T-helper 2 cell treated with Interferon-gamma antibody and Interleukin-4, amounts not matched to agents 100 ng/mL and 5 ng/mL, for 36 hours (primary cell): ENCODE measurements at regions not wholly inside any gene's neighbourhood (a gene's known extent, or its start where the extent isn't known, plus 50 kb on each side); places are given as distances from the start of the nearest gene placed in this dataset.
"Not testable (repeated sequence)": the region's sequence is repeated elsewhere in the genome, so short reads cannot be mapped to it uniquely, and the experiment has no call there.

Experiments used
- intact Hi-C: fragments of 100-400 bp; cut with micrococcal nuclease; formaldehyde crosslinking; loops from one replicate; pipeline ENCODE4 v1.15.1; 2023

GRCh38 chr2:181789827-181790448 lies 101.6 kb upstream of the ITPRID2 start:
- intact Hi-C loops: loop anchor here (2.0 kb wide), 1 partner anchor 47 kb away; no protein-coding TSS in a partner anchor

GRCh38 chr2:181790716-181791649 lies 100.5 kb upstream of the ITPRID2 start:
- intact Hi-C loops: loop anchor here (1.0 to 2.0 kb wide), 3 partner anchors 12 to 100 kb away; partner anchors contain the start of gene ITPRID2

DNA sequence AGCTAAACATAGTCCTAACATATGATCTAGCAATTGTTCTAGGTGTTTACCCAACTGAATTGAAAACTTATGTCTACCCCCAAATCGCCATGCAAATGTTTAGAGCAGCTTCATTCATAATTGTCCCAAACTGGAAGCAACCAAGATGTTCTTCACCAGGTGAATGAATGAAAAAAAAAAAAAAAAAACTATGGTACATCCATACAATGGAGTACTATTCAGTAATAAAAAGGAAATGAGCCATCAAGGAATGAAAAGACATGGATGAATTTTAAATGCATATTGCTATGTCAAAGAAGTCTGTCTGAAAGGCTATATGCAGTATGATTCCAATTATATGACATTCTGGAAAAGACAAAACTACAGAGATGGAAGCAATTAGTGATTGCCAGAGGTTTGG lies 98.6 kb upstream of the ITPRID2 start:
- intact Hi-C loops: no loop called here

DNA sequence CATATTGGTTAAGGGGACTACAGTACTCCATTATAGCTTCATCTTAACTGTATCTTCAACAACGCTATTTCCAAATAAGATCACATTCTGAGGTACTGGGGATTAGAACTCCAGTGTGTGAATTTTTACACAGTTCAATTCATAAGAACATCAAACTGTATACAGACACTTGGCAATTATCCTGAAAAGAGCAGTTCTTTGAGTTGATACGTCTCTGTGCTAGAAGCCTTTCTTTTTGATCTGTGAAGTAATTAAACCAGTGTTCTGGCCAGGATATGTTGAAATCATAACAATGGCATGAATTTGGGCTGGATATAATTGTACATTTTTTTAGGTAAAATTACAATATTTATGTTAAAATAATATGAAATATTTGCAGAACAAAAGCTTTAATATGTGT lies 93.5 kb upstream of the ITPRID2 start:
- intact Hi-C loops: no loop called here

DNA sequence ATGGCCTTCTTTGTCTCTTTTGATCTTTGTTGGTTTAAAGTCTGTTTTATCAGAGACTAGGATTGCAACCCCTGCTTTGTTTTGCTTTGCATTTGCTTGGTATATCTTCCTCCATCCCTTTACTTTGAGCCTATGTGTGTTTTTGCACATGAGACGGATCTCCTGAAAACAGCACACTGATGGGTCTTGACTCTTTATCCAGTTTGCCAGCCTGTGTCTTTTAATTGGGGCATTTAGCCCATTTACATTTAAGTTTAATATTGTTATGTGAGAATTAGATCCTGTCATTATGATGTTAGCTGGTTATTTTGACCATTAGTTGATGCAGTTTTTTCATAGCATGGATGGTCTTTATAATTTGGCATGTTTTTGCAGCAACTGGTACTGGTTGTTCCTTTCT lies 89.2 kb upstream of the ITPRID2 start:
- intact Hi-C loops: not testable (repeated sequence)

GRCh38 chr2:181803903-181804799 lies 87.4 kb upstream of the ITPRID2 start:
- intact Hi-C loops: not testable (repeated sequence)

DNA sequence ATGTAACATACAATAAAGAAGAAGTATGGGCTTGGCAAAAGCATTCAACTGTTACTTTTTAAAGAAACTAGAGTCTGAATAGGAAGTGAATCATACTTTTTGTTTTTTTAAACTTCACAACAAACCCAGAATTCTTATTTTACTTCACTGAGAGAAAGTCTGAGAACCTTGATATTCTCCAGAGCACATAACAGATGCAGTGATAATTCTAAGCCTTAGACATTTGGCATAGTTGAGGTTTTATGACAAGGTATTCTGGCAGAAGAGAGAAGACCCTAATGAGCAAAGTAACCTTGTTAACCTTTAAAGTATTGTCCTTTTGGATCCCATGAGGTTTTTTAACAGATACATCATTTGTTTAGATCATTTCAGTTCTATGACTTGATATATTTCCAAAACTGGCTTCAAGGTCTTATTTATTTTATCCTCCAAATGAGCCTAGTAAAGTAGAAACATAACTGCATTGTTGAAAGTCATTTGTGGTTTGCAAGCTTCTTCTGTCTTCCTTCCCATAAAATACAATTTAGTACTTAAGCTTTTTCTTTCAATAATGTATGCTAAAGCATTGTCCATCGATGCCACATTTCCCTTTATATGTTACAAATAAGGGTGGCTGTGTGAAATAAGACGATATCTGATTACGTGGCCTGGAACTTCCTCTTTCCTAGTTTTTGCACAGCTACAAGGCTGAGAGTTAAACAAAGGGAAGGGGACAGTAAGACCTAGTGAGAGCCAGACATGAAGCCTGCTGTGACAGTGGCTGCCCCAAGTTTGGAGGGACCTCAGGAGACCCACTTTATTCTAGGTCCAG lies 86.1 kb upstream of the ITPRID2 start:
- intact Hi-C loops: no loop called here

- intact Hi-C loops: no loop called here
Measured at GRCh38 chr2:181806039-181806392, 85.5 kb upstream of the ITPRID2 start.

DNA sequence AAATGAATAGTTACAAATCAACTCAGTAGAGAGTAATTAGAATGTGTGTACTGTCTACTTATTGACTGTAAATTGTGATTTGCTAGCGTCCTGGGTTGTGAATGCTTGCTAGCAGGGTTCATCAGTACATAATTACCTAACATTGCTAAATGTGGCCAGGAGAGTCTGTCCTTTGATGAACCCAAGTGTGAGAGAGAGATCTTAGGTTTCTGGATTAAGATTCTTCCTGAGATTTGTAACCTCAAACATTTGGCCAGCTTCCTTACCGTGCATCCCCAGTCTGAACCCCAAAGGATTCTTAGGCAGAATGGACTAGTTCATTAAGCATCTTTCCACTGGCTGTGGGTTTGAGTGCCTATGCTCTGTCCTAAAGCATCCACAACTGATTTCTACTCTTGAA lies 84.0 kb upstream of the ITPRID2 start:
- intact Hi-C loops: no loop called here

DNA sequence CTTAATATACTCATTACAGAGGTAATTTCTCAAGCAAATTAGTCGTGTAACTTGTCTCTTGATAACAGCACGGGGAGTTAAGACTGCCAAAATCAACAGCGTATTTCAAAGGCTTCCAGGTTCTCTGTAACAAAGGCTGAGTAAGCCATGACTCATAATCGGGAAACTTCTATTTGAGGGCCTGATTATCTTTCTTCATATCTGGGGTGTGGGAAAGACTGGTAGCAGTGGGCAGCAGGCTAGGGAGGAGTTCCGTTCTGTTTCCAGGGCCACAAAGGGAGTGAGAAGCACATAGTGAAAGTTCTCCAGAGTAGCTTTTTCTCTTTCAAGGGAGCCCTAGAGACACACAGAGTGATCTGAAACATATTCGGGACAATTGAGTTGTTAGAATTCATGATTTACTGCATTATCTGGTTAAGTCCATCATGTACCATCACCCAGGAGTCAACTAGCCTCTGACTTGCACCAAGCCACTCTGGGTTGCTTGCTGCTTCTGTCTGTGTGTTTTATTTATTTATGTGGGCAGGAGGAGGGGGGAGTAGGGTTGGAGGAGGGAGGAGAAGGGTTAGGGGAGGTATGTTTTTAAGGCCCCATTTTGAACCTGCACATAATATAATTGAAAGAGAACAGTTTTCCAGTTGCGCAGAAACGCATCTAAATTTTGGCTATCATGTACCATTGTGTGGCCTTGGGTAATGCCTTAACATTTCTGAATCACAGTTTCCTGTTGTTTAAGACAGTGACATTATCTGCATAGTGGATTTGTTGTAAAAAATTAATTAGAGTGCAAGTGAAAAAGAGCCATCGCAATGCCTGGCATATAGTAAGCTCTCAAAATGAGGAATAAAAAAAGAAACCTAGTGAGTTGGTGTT lies 80.5 kb upstream of the ITPRID2 start:
- intact Hi-C loops: no loop called here

DNA sequence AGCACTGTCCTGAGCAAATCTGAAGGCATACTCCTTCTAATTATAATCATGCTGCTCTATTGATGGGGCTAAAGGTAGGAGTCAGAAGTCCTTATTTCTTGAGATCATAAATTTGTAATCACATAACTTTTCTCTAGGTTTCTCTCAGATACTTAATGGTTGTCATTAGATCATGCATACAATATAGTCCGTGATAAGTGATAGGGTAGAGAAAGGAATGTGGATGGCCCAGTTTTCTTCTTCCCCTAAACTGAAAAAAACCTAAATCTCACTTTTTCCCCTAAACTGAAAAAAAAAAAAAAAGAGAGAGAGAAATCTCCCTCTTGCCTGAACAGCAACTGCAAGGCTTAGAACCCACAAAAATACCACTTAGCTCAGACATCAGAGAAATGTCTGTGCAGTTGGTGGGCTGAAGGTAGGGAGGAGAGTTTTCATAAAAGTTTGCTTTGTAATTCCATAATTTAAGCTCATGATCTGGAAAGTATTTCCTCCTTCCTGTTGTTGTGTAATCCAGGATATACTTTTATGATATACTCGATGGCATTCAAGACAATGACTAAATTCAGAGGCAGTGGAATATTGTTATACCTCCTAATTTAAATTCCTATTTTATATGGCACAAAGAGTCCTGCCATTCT lies 79.3 kb upstream of the ITPRID2 start:
- intact Hi-C loops: no loop called here

DNA sequence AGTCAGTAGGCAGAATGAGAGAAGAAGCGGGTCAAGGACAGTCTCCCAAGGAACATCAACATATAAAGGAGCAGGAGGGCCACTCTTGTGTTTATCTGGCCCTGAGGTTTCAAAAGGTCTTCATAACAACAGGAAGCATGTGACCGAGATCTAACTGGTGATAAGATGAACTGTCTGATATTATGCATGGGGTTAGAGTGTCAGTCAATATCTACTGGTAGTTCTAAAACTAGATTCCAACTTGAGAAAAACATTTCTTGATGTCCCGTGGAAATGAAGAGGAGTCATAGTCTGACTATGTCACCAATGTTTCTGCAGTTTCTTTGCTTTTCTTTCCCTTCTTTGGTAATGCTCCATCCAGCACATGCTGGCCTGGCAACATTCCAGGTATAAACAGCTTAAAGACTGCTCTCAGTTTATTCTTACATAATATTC lies 77.5 kb upstream of the ITPRID2 start:
- intact Hi-C loops: no loop called here

- intact Hi-C loops: no loop called here
Measured at GRCh38 chr2:181817509-181817908, 74.0 kb upstream of the ITPRID2 start.

DNA sequence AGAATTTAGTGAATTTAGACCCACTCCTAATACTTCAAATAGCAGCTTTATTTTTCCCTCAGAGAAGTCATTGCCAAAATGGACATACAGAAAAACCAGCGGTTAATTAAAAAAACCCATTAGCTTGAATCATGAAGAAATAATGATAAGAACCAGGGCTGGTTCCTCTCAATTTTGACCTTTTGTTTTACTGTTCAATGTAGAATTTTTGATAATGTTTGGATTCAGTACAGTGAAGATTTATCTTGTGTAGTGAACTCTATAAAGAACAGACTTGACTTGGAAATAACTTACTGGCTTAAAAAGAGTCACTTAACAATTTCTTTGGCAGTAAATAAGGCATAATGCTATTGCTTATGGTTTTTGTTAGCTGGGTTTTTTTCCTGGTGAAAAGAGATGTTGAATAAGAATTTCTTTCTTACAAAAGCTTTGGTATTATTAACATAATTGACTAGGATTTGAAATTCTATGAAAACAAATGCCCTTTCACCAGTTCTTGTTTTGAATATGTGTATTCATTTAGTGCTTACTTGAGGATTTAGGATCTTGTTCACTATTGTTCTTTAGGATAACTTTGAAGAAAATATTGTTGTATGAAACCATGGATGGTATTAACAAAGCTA lies 73.4 kb upstream of the ITPRID2 start:
- intact Hi-C loops: no loop called here

GRCh38 chr2:181818840-181819239 lies 72.7 kb upstream of the ITPRID2 start:
- intact Hi-C loops: no loop called here

DNA sequence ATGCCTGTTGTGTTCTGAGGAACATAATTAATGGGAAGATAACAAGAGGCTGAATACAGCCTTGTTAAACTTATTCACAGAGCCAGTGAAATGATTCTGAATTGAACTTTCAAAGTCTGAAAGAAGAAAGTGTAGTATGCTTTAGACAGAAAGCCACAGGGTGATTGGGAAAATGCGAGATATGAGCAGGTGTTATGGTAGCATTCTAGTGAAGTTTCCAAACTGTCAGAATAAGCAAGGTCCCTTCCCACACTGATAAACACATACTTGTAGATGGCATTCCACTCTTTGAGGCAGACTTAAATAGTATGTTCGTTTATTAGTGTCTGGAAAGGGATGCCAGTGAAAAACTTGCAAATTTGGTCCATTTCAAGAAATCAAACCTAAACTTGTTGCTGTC lies 70.5 kb upstream of the ITPRID2 start:
- intact Hi-C loops: no loop called here

- intact Hi-C loops: no loop called here
Measured at GRCh38 chr2:181822097-181822496, 69.4 kb upstream of the ITPRID2 start.

DNA sequence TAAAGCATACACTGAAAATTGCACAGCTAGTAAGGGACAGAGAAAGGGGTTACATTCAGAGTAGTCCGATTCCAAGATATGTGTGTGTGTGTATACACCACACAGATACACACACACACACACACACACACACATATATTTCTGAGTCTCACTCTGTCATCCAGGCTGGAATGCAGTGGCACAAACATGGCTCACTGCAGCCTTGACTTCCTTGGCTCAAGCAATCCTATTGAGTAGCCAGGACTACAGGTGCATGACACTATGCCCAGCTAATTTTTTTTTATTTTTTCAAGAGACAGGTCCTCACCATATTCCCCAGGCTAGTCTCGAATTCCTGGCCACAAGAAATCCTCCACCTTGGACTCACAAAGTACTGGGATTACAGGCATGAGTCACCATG lies 68.1 kb upstream of the ITPRID2 start:
- intact Hi-C loops: no loop called here
